HL-60 (cell line): ENCODE measurements at regions not wholly inside any gene's neighbourhood (a gene's known extent, or its start where the extent isn't known, plus 50 kb on each side); places are given as distances from the start of the nearest gene placed in this dataset.

Experiments
- DNase-seq, 2 experiments: peaks; one replicate each; pipeline ENCODE4 v3.0.0-alpha.2; 2010 to 2020; ENCODE audit warnings: low read depth in 1 of 2, low spot score in 1 of 2
- H3K27ac ChIP-seq: fragments of 250-450 bp; sonication (Bioruptor Pico); replicated peaks from 2 replicates; pipeline ENCODE4 v1.5.1; 2020; ENCODE audit warnings: mild to moderate bottlenecking, moderate library complexity
- H3K27me3 ChIP-seq: fragments of 250-450 bp; sonication (Bioruptor Pico); 2 replicates; pipeline ENCODE4 v1.5.1; 2021; ENCODE audit warnings: mild to moderate bottlenecking, moderate library complexity; ENCODE audit not compliant: insufficient read depth, poor library complexity, severe bottlenecking
- H3K4me3 ChIP-seq: replicated peaks from 2 replicates; pipeline ENCODE4 v1.5.1; 2011; ENCODE audit warnings: mild to moderate bottlenecking, control low read depth, low read length; ENCODE audit not compliant: insufficient read depth
- CTCF ChIP-seq: IDR thresholded peaks from one replicate; pipeline ENCODE4 v1.5.1; 2011; ENCODE audit warnings: low read length, control low read depth, inconsistent platforms; ENCODE audit not compliant: insufficient read depth
- GABPA ChIP-seq: IDR thresholded peaks from 2 replicates; pipeline ENCODE4 v1.6.1; 2012; ENCODE audit warnings: low read depth
- POLR2AphosphoS5 ChIP-seq: IDR thresholded peaks from 2 replicates; pipeline ENCODE4 v1.6.1; 2012; ENCODE audit warnings: low read depth
- REST ChIP-seq: IDR thresholded peaks from 2 replicates; pipeline ENCODE4 v1.6.1; 2012; ENCODE audit warnings: low read depth; ENCODE audit not compliant: insufficient replicate concordance
- SPI1 ChIP-seq: IDR thresholded peaks from 2 replicates; pipeline ENCODE4 v1.6.1; 2012; ENCODE audit warnings: low read depth, mild to moderate bottlenecking, borderline replicate concordance

GRCh38 chr10:29688230-29688661, 53.5 kb upstream of the SVIL start:
- TF ChIP-seq POLR2AphosphoS5: no peak
- no peak for TF ChIP-seq SPI1
- TF ChIP-seq CTCF: no peak
- no peak for TF ChIP-seq GABPA
- no peak for TF ChIP-seq REST
- H3K27ac ChIP-seq: peak overlapping the region; percentile 81
- no peaks in the 10 kb centered on the region for H3K27me3 ChIP-seq
- peak in 1 of 2 experiments; percentile 25 for DNase-seq
- no peak overlapping the region for H3K4me3 ChIP-seq

- Histone ChIP-seq H3K27me3 (no peaks in the 10 kb centered on the region), H3K4me3 (peak overlapping the region; percentile 13; the same call in 1 of the 2 replicates), H3K27ac (peak overlapping the region; percentile 81)
- TF ChIP-seq GABPA (no peak), SPI1 (no peak), POLR2AphosphoS5 (peak; percentile 29; the same call in 1 of the 2 replicates), REST (peak; percentile 95)
- peak; percentile 53 to 86 for DNase-seq
Observed at GRCh38 chr10:29687421-29688164, 52.8 kb upstream of the SVIL start.

GRCh38 chr10:29685506-29685905, 50.7 kb upstream of the SVIL start:
- DNase-seq: no peak
- H3K27ac ChIP-seq: peak overlapping the region; percentile 81
- H3K27me3 ChIP-seq: no peaks in the 10 kb centered on the region
- TF ChIP-seq REST (no peak), CTCF (no peak), SPI1 (no peak), POLR2AphosphoS5 (no peak), GABPA (no peak)
- H3K4me3 ChIP-seq: no peak overlapping the region
